Liver (tissue), 7 donors: ENCODE measurements at regions not wholly inside any gene's neighbourhood (a gene's known extent, or its start where the extent isn't known, plus 50 kb on each side); places are given as distances from the start of the nearest gene placed in this dataset.
A peak's percentile ranks its signal among the peaks of the same experiment; 100 is the strongest.

Experiments
- DNase-seq: peaks from one replicate; pipeline ENCODE4 v3.0.0-alpha.2; 2017; ENCODE audit warnings: low spot score
- H3K27ac ChIP-seq, 2 donors: one replicate each; pipeline ENCODE4 v1.7.0; 2013; ENCODE audit warnings: inconsistent platforms in 2 of 2, low read length in 2 of 2, control low read depth in 1 of 2, low read depth in 1 of 2, mild to moderate bottlenecking in 1 of 2
- H3K27me3 ChIP-seq, 4 donors: one replicate each; pipeline versions ENCODE4 v1.6.1 to v1.7.0; 2013; ENCODE audit warnings: low read length in 3 of 4, inconsistent platforms in 1 of 4, mild to moderate bottlenecking in 1 of 4, moderate library complexity in 1 of 4; ENCODE audit not compliant: control insufficient read depth in 4 of 4, insufficient read depth in 4 of 4
- H3K36me3 ChIP-seq, 4 donors: one replicate each; pipeline versions ENCODE4 v1.6.1 to v1.7.0; 2013; ENCODE audit warnings: low read length in 3 of 4, mild to moderate bottlenecking in 3 of 4, low read depth in 1 of 4, moderate library complexity in 1 of 4; ENCODE audit not compliant: control insufficient read depth in 4 of 4, insufficient read depth in 3 of 4
- H3K4me1 ChIP-seq, 4 donors: one replicate each; pipeline versions ENCODE4 v1.6.1 to v1.7.0; 2013; ENCODE audit warnings: low read length in 3 of 4, mild to moderate bottlenecking in 3 of 4, moderate library complexity in 1 of 4; ENCODE audit not compliant: control insufficient read depth in 4 of 4, insufficient read depth in 4 of 4
- H3K4me3 ChIP-seq, 3 donors: one replicate each; pipeline versions ENCODE4 v1.6.1 to v1.7.0; 2013; ENCODE audit warnings: low read length in 3 of 3, control low read depth in 1 of 3, low read depth in 1 of 3, mild to moderate bottlenecking in 1 of 3
- H3K9ac ChIP-seq, 2 donors: one replicate each; pipeline ENCODE4 v1.7.0; 2013; ENCODE audit warnings: low read length in 2 of 2, mild to moderate bottlenecking in 2 of 2, moderate library complexity in 2 of 2, control low read depth in 1 of 2, low read depth in 1 of 2
- H3K9me3 ChIP-seq, 4 donors: one replicate each; pipeline versions ENCODE4 v1.6.1 to v1.7.0; 2013; ENCODE audit warnings: low read length in 3 of 4; ENCODE audit not compliant: control insufficient read depth in 4 of 4
- FOXA1 ChIP-seq: IDR thresholded peaks from 2 replicates; pipeline ENCODE4 v1.6.1; 2016; ENCODE audit warnings: antibody characterized with exemption
- FOXA2 ChIP-seq: IDR thresholded peaks from 2 replicates; pipeline ENCODE4 v1.6.1; 2016; ENCODE audit warnings: antibody characterized with exemption
- GABPA ChIP-seq, 2 donors: IDR thresholded peaks in 1 of 2; conservative IDR thresholded peaks in 1 of 2; 2 replicates each; pipeline ENCODE4 v1.6.1; 2016; ENCODE audit warnings: antibody characterized with exemption in 2 of 2, mild to moderate bottlenecking in 1 of 2, moderate library complexity in 1 of 2
- HNF4A ChIP-seq, 2 donors: conservative IDR thresholded peaks; 2 replicates each; pipeline ENCODE4 v1.6.1; 2016; ENCODE audit warnings: antibody characterized with exemption in 2 of 2, mild to moderate bottlenecking in 2 of 2
- JUND ChIP-seq, 2 donors: IDR thresholded peaks; 2 replicates each; pipeline ENCODE4 v1.6.1; 2016; ENCODE audit warnings: antibody characterized with exemption in 2 of 2
- RAD21 ChIP-seq, 2 donors: IDR thresholded peaks; 2 replicates each; pipeline ENCODE4 v1.6.1; 2016; ENCODE audit warnings: antibody characterized with exemption in 2 of 2, mild to moderate bottlenecking in 2 of 2
- RXRA ChIP-seq, 2 donors: IDR thresholded peaks; 2 replicates each; pipeline ENCODE4 v1.6.1; 2017 to 2018; ENCODE audit warnings: antibody characterized with exemption in 2 of 2, mild to moderate bottlenecking in 1 of 2
- SP1 ChIP-seq: IDR thresholded peaks from 2 replicates; pipeline ENCODE4 v1.6.1; 2018; ENCODE audit warnings: antibody characterized with exemption, mild to moderate bottlenecking
- TAF1 ChIP-seq: conservative IDR thresholded peaks from 2 replicates; pipeline ENCODE4 v1.6.1; 2016; ENCODE audit warnings: antibody characterized with exemption, mild to moderate bottlenecking
- YY1 ChIP-seq: IDR thresholded peaks from 2 replicates; pipeline ENCODE4 v1.6.1; 2016; ENCODE audit warnings: antibody characterized with exemption, mild to moderate bottlenecking
- WGBS: extraction: QIAGEN DNeasy Blood & Tissue Kit; methylation state at CpG from one replicate; pipeline ENCODE4 v1.1.7; 2013; 5-methylcytosine and 5-hydroxymethylcytosine counted together
- TF ChIP-seq, protein P1 (sequence below): IDR thresholded peaks from 2 replicates; pipeline ENCODE4 v1.6.1; 2016; ENCODE audit warnings: antibody characterized with exemption
- TF ChIP-seq, protein P2 (sequence below): IDR thresholded peaks from 2 replicates; pipeline ENCODE4 v1.6.1; 2016; ENCODE audit warnings: antibody characterized with exemption
- donor health status: healthy.
- donor health status: healthy.
- donor health status: healthy.
- donor health status: healthy.

- no peak for DNase-seq
- no peaks in the 10 kb centered on the region for H3K36me3 ChIP-seq
- peaks cover 0 to 13% (median 4%) of the 10 kb centered on the region in 4 donors for H3K27me3 ChIP-seq
- peaks cover 0 to 19% (median 17%) of the 10 kb centered on the region in 4 donors for H3K4me1 ChIP-seq
- peaks cover 0 to 3% (median 0%) of the 10 kb centered on the region in 4 donors for H3K9me3 ChIP-seq
- no peak overlapping the region for H3K27ac ChIP-seq
- TF ChIP-seq JUND (IDR thresholded peaks at IDR 0.05) (no peak), RAD21 (IDR thresholded peaks at IDR 0.05) (peak in 1 of 2 donors; percentile 50), TAF1 (no peak)
- TF ChIP-seq, protein P1, sequence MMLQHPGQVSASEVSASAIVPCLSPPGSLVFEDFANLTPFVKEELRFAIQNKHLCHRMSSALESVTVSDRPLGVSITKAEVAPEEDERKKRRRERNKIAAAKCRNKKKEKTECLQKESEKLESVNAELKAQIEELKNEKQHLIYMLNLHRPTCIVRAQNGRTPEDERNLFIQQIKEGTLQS: no peak
- 63% methylated on average over 2 of the region's 2 CpGs for WGBS
- no peak overlapping the region for H3K9ac ChIP-seq
- H3K4me3 ChIP-seq: no peak overlapping the region
Measured at GRCh38 chr11:92136797-92137196, 87.8 kb upstream of the FAT3 start.

DNA sequence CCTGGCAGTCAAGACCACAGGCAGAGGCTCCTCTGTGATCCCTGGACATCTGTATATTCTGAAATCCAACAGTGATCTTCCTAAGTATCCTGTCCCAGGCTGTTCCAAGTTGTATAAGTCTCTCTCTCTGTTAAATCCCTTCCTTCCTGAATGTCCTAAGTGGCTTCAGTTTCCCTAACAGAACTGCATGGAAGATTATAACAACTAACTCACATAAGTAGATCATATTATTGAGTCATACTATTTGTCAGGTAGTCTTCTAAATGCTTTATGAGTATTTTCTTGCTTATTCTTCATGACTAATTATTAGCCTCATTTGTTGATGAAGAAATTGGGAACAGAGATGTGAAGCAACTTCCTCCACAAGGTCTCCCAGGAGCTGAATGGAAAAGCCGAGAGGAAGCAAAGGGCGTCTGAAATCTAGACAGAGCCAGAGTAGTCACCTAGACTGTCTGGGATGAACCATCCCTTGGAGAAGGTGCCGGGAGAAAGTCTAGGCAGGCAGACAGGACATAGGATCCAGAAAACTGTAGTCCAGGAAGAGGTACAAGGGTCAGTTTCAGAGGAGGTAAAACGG lies 93.2 kb upstream of the FAT3 start:
- Histone ChIP-seq H3K27ac (no peak overlapping the region), H3K27me3 (peaks cover 0 to 10% (median 3%) of the 10 kb centered on the region in 4 donors), H3K36me3 (no peaks in the 10 kb centered on the region), H3K9me3 (peaks cover 0 to 3% (median 0%) of the 10 kb centered on the region in 4 donors), H3K9ac (no peak overlapping the region), H3K4me3 (no peak overlapping the region), H3K4me1 (no peaks in the 10 kb centered on the region)
- DNase-seq: no peak
- WGBS: 70% methylated on average over 4 of the region's 4 CpGs
- TF ChIP-seq GABPA (IDR thresholded peaks at IDR 0.05 in 1 of 2, conservative IDR thresholded peaks at IDR 0.05 in 1 of 2) (no peak), SP1 (no peak), FOXA2 (no peak), RXRA (IDR thresholded peaks at IDR 0.05) (no peak)

GRCh38 chr11:92130421-92130831 lies 94.2 kb upstream of the FAT3 start:
- peaks cover 0 to 10% (median 3%) of the 10 kb centered on the region in 4 donors for H3K27me3 ChIP-seq
- H3K4me3 ChIP-seq: no peak overlapping the region
- H3K9me3 ChIP-seq: peaks cover 0 to 3% (median 0%) of the 10 kb centered on the region in 4 donors
- WGBS: 44% methylated on average over 2 of the region's 2 CpGs
- H3K27ac ChIP-seq: no peak overlapping the region
- H3K9ac ChIP-seq: no peak overlapping the region
- no peak for DNase-seq
- H3K4me1 ChIP-seq: no peaks in the 10 kb centered on the region
- H3K36me3 ChIP-seq: no peaks in the 10 kb centered on the region
- TF ChIP-seq FOXA1 (no peak), HNF4A (conservative IDR thresholded peaks at IDR 0.05) (no peak), RAD21 (IDR thresholded peaks at IDR 0.05) (no peak), JUND (IDR thresholded peaks at IDR 0.05) (no peak), GABPA (IDR thresholded peaks at IDR 0.05 in 1 of 2, conservative IDR thresholded peaks at IDR 0.05 in 1 of 2) (no peak), TAF1 (no peak), YY1 (no peak)
- TF ChIP-seq, protein P2, sequence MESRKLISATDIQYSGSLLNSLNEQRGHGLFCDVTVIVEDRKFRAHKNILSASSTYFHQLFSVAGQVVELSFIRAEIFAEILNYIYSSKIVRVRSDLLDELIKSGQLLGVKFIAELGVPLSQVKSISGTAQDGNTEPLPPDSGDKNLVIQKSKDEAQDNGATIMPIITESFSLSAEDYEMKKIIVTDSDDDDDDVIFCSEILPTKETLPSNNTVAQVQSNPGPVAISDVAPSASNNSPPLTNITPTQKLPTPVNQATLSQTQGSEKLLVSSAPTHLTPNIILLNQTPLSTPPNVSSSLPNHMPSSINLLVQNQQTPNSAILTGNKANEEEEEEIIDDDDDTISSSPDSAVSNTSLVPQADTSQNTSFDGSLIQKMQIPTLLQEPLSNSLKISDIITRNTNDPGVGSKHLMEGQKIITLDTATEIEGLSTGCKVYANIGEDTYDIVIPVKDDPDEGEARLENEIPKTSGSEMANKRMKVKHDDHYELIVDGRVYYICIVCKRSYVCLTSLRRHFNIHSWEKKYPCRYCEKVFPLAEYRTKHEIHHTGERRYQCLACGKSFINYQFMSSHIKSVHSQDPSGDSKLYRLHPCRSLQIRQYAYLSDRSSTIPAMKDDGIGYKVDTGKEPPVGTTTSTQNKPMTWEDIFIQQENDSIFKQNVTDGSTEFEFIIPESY: no peak
